Hepatocyte (in vitro differentiated cells): ENCODE measurements at regions not wholly inside any gene's neighbourhood (a gene's known extent, or its start where the extent isn't known, plus 50 kb on each side); places are given as distances from the start of the nearest gene placed in this dataset.

Experiments
- DNase-seq: peaks from one replicate; pipeline ENCODE4 v3.0.0-alpha.2; 2016; ENCODE audit warnings: low spot score
- H2AFZ ChIP-seq: fragments of 200-600 bp; sonication (generic); 2 replicates; pipeline ENCODE4 v1.6.0; 2016; ENCODE audit warnings: antibody characterized with exemption, mild to moderate bottlenecking
- H3K27ac ChIP-seq: fragments of 200-600 bp; sonication (generic); 2 replicates; pipeline ENCODE4 v1.5.1; 2016; ENCODE audit warnings: mild to moderate bottlenecking
- H3K27me3 ChIP-seq: fragments of 200-600 bp; sonication (generic); 2 replicates; pipeline ENCODE4 v1.6.1; 2016
- H3K36me3 ChIP-seq: fragments of 200-600 bp; sonication (generic); replicated peaks from 2 replicates; pipeline ENCODE4 v1.5.1; 2016; ENCODE audit warnings: low read depth; ENCODE audit not compliant: insufficient read depth
- H3K4me1 ChIP-seq: fragments of 200-600 bp; sonication (generic); 2 replicates; pipeline ENCODE4 v1.5.1; 2016; ENCODE audit warnings: mild to moderate bottlenecking, moderate library complexity; ENCODE audit not compliant: insufficient read depth
- H3K4me2 ChIP-seq: fragments of 200-600 bp; sonication (generic); 2 replicates; pipeline ENCODE4 v1.6.0; 2016
- H3K4me3 ChIP-seq: fragments of 200-600 bp; sonication (generic); 2 replicates; pipeline ENCODE4 v1.5.1; 2016; ENCODE audit warnings: mild to moderate bottlenecking
- H3K79me2 ChIP-seq: fragments of 200-600 bp; sonication (generic); 2 replicates; pipeline ENCODE4 v1.6.0; 2017; ENCODE audit warnings: mild to moderate bottlenecking
- H3K9me2 ChIP-seq: fragments of 200-600 bp; sonication (generic); replicated peaks from 2 replicates; pipeline ENCODE4 v1.6.0; 2017; ENCODE audit warnings: mild to moderate bottlenecking; ENCODE audit not compliant: insufficient read depth
- H3K9me3 ChIP-seq: fragments of 200-600 bp; sonication (generic); 2 replicates; pipeline ENCODE4 v1.5.1; 2016; ENCODE audit warnings: low read depth, mild to moderate bottlenecking
- H4K20me1 ChIP-seq: fragments of 200-600 bp; sonication (generic); 2 replicates; pipeline ENCODE4 v1.6.0; 2016; ENCODE audit warnings: mild to moderate bottlenecking; ENCODE audit not compliant: insufficient read depth, poor library complexity, severe bottlenecking
- CTCF ChIP-seq: fragments of 200-600 bp; sonication (generic); IDR thresholded peaks from 2 replicates; pipeline ENCODE4 v1.5.1; 2016; ENCODE audit warnings: antibody characterized with exemption, mild to moderate bottlenecking; ENCODE audit not compliant: poor library complexity
- EZH2 ChIP-seq: fragments of 200-600 bp; sonication (generic); IDR thresholded peaks from 2 replicates; pipeline ENCODE4 v1.6.1; 2016; ENCODE audit warnings: antibody characterized with exemption, mild to moderate bottlenecking, borderline replicate concordance
- EZH2phosphoT487 ChIP-seq: fragments of 200-600 bp; sonication (generic); IDR thresholded peaks from one replicate; pipeline ENCODE4 v1.6.1; 2018; ENCODE audit warnings: antibody characterized with exemption, mild to moderate bottlenecking, low read depth, moderate library complexity; ENCODE audit not compliant: unreplicated experiment, severe bottlenecking
- WGBS: methylation state at CpG from one replicate; pipeline ENCODE4 v1.1.6; 2016; ENCODE audit warnings: low lambda C conversion rate; ENCODE audit errors: missing lambda C conversion rate; 5-methylcytosine and 5-hydroxymethylcytosine counted together

GRCh38 chr5:3530251-3530650, 65.4 kb upstream of the IRX1 start:
- DNase-seq, result no peak
- WGBS, result 86% methylated on average over 2 of the region's 2 CpGs
- Histone ChIP-seq H3K27me3 (no peaks in the 10 kb centered on the region), H3K9me2 (no peaks in the 10 kb centered on the region), H4K20me1 (no peaks in the 10 kb centered on the region), H2AFZ (no peak overlapping the region), H3K4me2 (no peak overlapping the region), H3K9me3 (no peaks in the 10 kb centered on the region), H3K79me2 (no peaks in the 10 kb centered on the region), H3K4me1 (no peaks in the 10 kb centered on the region), H3K4me3 (no peak overlapping the region), H3K27ac (no peak overlapping the region), H3K36me3 (no peaks in the 10 kb centered on the region)
- TF ChIP-seq EZH2phosphoT487, result no peak

- Histone ChIP-seq H3K79me2 (no peaks in the 10 kb centered on the region), H3K9me2 (no peaks in the 10 kb centered on the region), H3K36me3 (no peaks in the 10 kb centered on the region), H2AFZ (no peak overlapping the region), H3K4me3 (no peak overlapping the region), H3K27ac (no peak overlapping the region), H3K27me3 (no peaks in the 10 kb centered on the region), H3K4me2 (no peak overlapping the region), H3K9me3 (no peaks in the 10 kb centered on the region), H4K20me1 (no peaks in the 10 kb centered on the region), H3K4me1 (no peaks in the 10 kb centered on the region)
- WGBS, result 63% methylated on average over 4 of the region's 4 CpGs
- TF ChIP-seq CTCF (no peak), EZH2phosphoT487 (no peak), EZH2 (no peak)
- no peak for DNase-seq
Measured at GRCh38 chr5:3526551-3527185, 69.0 kb upstream of the IRX1 start.

GRCh38 chr5:3522491-3522890, 73.1 kb upstream of the IRX1 start:
- H3K27me3 ChIP-seq, result no peaks in the 10 kb centered on the region
- no peaks in the 10 kb centered on the region for H3K9me2 ChIP-seq
- no peaks in the 10 kb centered on the region for H4K20me1 ChIP-seq
- no peak for TF ChIP-seq EZH2phosphoT487
- no peak for TF ChIP-seq CTCF
- no peak for TF ChIP-seq EZH2
- no peaks in the 10 kb centered on the region for H3K9me3 ChIP-seq
- H3K27ac ChIP-seq, result no peak overlapping the region
- no peaks in the 10 kb centered on the region for H3K79me2 ChIP-seq
- no peak overlapping the region for H3K4me2 ChIP-seq
- H3K36me3 ChIP-seq, result no peaks in the 10 kb centered on the region
- WGBS, result 93% methylated on average over 3 of the region's 3 CpGs
- no peaks in the 10 kb centered on the region for H3K4me1 ChIP-seq
- H2AFZ ChIP-seq, result no peak overlapping the region
- H3K4me3 ChIP-seq, result no peak overlapping the region
- no peak for DNase-seq

- TF ChIP-seq CTCF, result no peak
- no peak for TF ChIP-seq EZH2phosphoT487
- TF ChIP-seq EZH2, result no peak
- no peaks in the 10 kb centered on the region for H3K9me2 ChIP-seq
- DNase-seq, result no peak
- no peak overlapping the region for H3K4me3 ChIP-seq
- 91% methylated on average over 9 of the region's 9 CpGs for WGBS
- H3K27me3 ChIP-seq, result no peaks in the 10 kb centered on the region
- H2AFZ ChIP-seq, result no peak overlapping the region
- H3K79me2 ChIP-seq, result no peaks in the 10 kb centered on the region
- no peak overlapping the region for H3K27ac ChIP-seq
- no peak overlapping the region for H3K4me2 ChIP-seq
- H4K20me1 ChIP-seq, result no peaks in the 10 kb centered on the region
- no peaks in the 10 kb centered on the region for H3K36me3 ChIP-seq
- no peaks in the 10 kb centered on the region for H3K4me1 ChIP-seq
- no peaks in the 10 kb centered on the region for H3K9me3 ChIP-seq
Measured at GRCh38 chr5:3518576-3518975, 77.1 kb upstream of the IRX1 start.
